Osteoblast (primary cell): ENCODE measurements at regions not wholly inside any gene's neighbourhood (a gene's known extent, or its start where the extent isn't known, plus 50 kb on each side); places are given as distances from the start of the nearest gene placed in this dataset.

Experiments
- DNase-seq: peaks from one replicate; pipeline ENCODE4 v3.0.0; 2011; ENCODE audit warnings: low spot score, mixed read lengths; ENCODE audit not compliant: insufficient read length; ENCODE audit errors: missing footprints
- H2AFZ ChIP-seq: 2 replicates; pipeline ENCODE4 v1.6.0; 2011; ENCODE audit warnings: mild to moderate bottlenecking, low read length
- H3K27ac ChIP-seq: 2 replicates; pipeline ENCODE4 v1.5.1; 2011; ENCODE audit warnings: mild to moderate bottlenecking, low read depth, low read length, moderate library complexity
- H3K27me3 ChIP-seq: 2 replicates; pipeline ENCODE4 v1.6.0; 2012; ENCODE audit warnings: mild to moderate bottlenecking, control low read depth, inconsistent platforms, low read length, moderate library complexity; ENCODE audit not compliant: insufficient read depth
- H3K36me3 ChIP-seq: 2 replicates; pipeline ENCODE4 v1.5.1; 2011; ENCODE audit warnings: mild to moderate bottlenecking, low read length, control low read depth, moderate library complexity; ENCODE audit not compliant: insufficient read depth
- H3K4me1 ChIP-seq: 2 replicates; pipeline ENCODE4 v1.5.1; 2011; ENCODE audit warnings: mild to moderate bottlenecking, low read length, control low read depth, moderate library complexity; ENCODE audit not compliant: insufficient read depth
- H3K4me2 ChIP-seq: 2 replicates; pipeline ENCODE4 v1.6.0; 2011; ENCODE audit warnings: mild to moderate bottlenecking, low read length; ENCODE audit not compliant: insufficient read depth
- H3K4me3 ChIP-seq: fragments of 200-600 bp; sonication (generic); 3 replicates; pipeline ENCODE4 v1.5.1; 2012; ENCODE audit warnings: mild to moderate bottlenecking, low read length, inconsistent platforms; ENCODE audit not compliant: insufficient read depth
- H3K79me2 ChIP-seq: 2 replicates; pipeline ENCODE4 v1.6.0; 2012; ENCODE audit warnings: mild to moderate bottlenecking, low read length, control low read depth, inconsistent platforms; ENCODE audit not compliant: insufficient read depth
- H3K9me3 ChIP-seq: 2 replicates; pipeline ENCODE4 v1.5.1; 2011; ENCODE audit warnings: low read depth, low read length, control low read depth
- H4K20me1 ChIP-seq: 2 replicates; pipeline ENCODE4 v1.6.0; 2012; ENCODE audit warnings: mild to moderate bottlenecking, low read length, control low read depth; ENCODE audit not compliant: insufficient read depth
- TF ChIP-seq, protein P1 (sequence below): IDR thresholded peaks from 2 replicates; pipeline ENCODE4 v1.5.1; 2011; ENCODE audit warnings: mild to moderate bottlenecking, low read depth, low read length, moderate library complexity; ENCODE audit errors: extremely low read depth

DNA sequence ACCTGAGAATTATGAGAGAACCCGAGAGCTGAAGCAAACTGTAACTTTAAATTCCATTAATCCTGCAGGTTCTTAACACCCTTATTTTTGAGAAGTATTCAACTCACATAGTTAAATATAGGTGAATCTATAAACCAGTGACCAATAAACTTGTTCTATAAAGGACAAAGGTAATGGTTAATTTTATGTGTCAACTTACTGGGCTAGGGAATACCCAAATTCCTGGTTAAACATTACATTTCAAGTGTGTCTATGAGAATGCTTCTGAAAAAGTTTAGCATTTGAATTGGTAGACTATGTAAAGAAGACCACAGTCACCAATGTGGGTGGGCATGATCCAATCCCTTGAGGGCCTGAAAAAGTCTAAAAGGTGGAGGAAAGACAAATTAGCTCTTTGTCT is 99.1 kb downstream of the KCNJ2 start:
- Histone ChIP-seq H2AFZ (no peak overlapping the region), H3K79me2 (no peaks in the 10 kb centered on the region), H3K27me3 (no peaks in the 10 kb centered on the region), H3K4me2 (no peak overlapping the region), H3K9me3 (no peaks in the 10 kb centered on the region), H3K27ac (no peak overlapping the region), H3K4me1 (no peaks in the 10 kb centered on the region), H3K4me3 (no peak overlapping the region), H4K20me1 (no peaks in the 10 kb centered on the region), H3K36me3 (no peaks in the 10 kb centered on the region)
- TF ChIP-seq, protein P1, sequence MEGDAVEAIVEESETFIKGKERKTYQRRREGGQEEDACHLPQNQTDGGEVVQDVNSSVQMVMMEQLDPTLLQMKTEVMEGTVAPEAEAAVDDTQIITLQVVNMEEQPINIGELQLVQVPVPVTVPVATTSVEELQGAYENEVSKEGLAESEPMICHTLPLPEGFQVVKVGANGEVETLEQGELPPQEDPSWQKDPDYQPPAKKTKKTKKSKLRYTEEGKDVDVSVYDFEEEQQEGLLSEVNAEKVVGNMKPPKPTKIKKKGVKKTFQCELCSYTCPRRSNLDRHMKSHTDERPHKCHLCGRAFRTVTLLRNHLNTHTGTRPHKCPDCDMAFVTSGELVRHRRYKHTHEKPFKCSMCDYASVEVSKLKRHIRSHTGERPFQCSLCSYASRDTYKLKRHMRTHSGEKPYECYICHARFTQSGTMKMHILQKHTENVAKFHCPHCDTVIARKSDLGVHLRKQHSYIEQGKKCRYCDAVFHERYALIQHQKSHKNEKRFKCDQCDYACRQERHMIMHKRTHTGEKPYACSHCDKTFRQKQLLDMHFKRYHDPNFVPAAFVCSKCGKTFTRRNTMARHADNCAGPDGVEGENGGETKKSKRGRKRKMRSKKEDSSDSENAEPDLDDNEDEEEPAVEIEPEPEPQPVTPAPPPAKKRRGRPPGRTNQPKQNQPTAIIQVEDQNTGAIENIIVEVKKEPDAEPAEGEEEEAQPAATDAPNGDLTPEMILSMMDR: no peak
- no peak for DNase-seq

DNA sequence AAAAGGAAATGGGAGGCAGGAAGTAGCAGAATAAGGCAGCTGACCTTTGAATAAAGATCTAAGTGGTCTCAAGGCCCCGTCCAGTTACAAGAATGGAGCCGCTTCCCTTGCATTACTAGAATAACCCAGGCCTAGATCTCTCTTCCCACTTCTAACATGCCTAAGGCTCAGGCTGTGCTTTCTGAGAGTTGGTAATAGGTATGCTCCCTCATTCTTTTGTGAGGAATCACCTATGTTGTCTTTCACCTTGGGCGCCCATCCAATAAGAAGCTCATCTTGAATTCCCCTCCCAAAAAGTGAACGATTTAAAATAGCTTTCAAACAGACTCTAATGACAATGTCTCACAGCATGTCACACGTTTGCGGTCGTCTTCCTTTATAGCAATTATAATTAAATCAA is 101.2 kb downstream of the KCNJ2 start:
- H4K20me1 ChIP-seq: no peaks in the 10 kb centered on the region
- no peaks in the 10 kb centered on the region for H3K9me3 ChIP-seq
- H3K4me1 ChIP-seq: no peaks in the 10 kb centered on the region
- no peak overlapping the region for H2AFZ ChIP-seq
- no peaks in the 10 kb centered on the region for H3K36me3 ChIP-seq
- H3K79me2 ChIP-seq: no peaks in the 10 kb centered on the region
- no peak overlapping the region for H3K27ac ChIP-seq
- no peaks in the 10 kb centered on the region for H3K27me3 ChIP-seq
- DNase-seq: no peak
- TF ChIP-seq, protein P1: no peak
- no peak overlapping the region for H3K4me3 ChIP-seq
- H3K4me2 ChIP-seq: no peak overlapping the region

DNA sequence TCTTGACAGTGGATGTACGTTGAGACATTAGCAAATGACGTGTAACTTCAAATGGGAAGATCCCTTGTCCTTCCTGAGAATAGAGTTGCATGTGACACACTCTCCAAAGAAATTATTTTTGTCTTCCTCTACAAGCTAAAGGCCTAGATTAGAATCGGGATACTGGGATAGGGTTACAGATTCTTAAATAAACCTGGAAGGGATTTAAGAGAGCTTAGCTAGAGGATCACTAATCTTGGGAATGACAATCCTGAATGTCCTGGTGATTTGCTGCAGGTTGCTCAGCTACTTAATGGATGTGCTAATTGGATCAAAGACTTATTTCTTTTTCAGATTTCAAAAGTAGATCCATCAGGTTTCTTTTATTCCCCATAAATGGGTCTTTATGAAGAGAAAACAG is 101.9 kb downstream of the KCNJ2 start:
- TF ChIP-seq, protein P1: no peak
- Histone ChIP-seq H2AFZ (no peak overlapping the region), H3K4me3 (no peak overlapping the region), H3K4me1 (no peaks in the 10 kb centered on the region), H3K4me2 (no peak overlapping the region), H3K27ac (no peak overlapping the region), H3K36me3 (no peaks in the 10 kb centered on the region), H3K9me3 (no peaks in the 10 kb centered on the region), H3K27me3 (no peaks in the 10 kb centered on the region), H3K79me2 (no peaks in the 10 kb centered on the region), H4K20me1 (no peaks in the 10 kb centered on the region)
- no peak for DNase-seq

DNA sequence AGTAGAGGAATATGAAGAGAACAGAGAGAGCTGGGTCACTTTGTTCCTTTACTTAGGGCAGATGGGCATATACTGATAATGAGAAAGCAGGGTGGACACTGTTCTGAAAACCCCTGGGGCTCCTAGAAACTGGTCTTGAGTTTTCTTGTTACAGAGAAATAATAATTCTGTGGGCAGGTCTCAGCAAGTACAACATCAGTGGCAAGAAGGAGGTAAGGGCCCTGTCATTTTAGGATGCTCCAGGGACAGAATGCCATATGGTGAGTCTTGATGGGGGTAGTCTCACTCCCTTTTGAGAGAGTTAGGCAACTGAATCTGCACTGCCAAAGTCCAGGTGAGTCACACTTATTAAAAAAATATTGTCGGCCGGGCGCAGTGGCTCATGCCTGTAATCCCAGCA is 102.3 kb downstream of the KCNJ2 start:
- H2AFZ ChIP-seq: no peak overlapping the region

More for the DNA sequence above, 102.3 kb downstream of the KCNJ2 start:
- H3K27ac ChIP-seq: no peak overlapping the region
- no peaks in the 10 kb centered on the region for H3K27me3 ChIP-seq
- H3K36me3 ChIP-seq: no peaks in the 10 kb centered on the region
- TF ChIP-seq, protein P1: no peak
- no peak overlapping the region for H3K4me2 ChIP-seq
- H3K4me3 ChIP-seq: no peak overlapping the region
- H3K79me2 ChIP-seq: no peaks in the 10 kb centered on the region
- H3K4me1 ChIP-seq: no peaks in the 10 kb centered on the region
- no peaks in the 10 kb centered on the region for H3K9me3 ChIP-seq
- no peak for DNase-seq
- no peaks in the 10 kb centered on the region for H4K20me1 ChIP-seq
